ENCODE measurements at regions not wholly inside any gene's neighbourhood (a gene's known extent, or its start where the extent isn't known, plus 50 kb on each side); places are given as distances from the start of the nearest gene placed in this dataset.

GRCh38 chr20:6287471-6287870, 164.6 kb upstream of the FERMT1 start:
- no peaks in the 10 kb centered on the region for H3K4me1 ChIP-seq (ENCODE audit: control insufficient read depth in 4 of 4, insufficient read depth in 4 of 4, low read length in 3 of 4)
- peaks cover 0 to 10% (median 2%) of the 10 kb centered on the region in 4 donors for H3K9me3 ChIP-seq (ENCODE audit: control insufficient read depth in 4 of 4, low read length in 3 of 4)
- H3K36me3 ChIP-seq (ENCODE audit: control insufficient read depth in 4 of 4, insufficient read depth in 3 of 4, low read depth in 1 of 4, low read length in 3 of 4): no peaks in the 10 kb centered on the region
- no peak overlapping the region for H3K27ac ChIP-seq (ENCODE audit: low read depth in 1 of 2, low read length in 2 of 2)
- H3K9ac ChIP-seq (ENCODE audit: low read depth in 1 of 2, low read length in 2 of 2): no peak overlapping the region
- no peak overlapping the region for H3K4me3 ChIP-seq (ENCODE audit: low read depth in 1 of 3, low read length in 3 of 3)
- no peaks in the 10 kb centered on the region for H3K27me3 ChIP-seq (ENCODE audit: control insufficient read depth in 4 of 4, insufficient read depth in 4 of 4, low read length in 3 of 4)
- no peak for DNase-seq (ENCODE audit: low spot score)
- TF ChIP-seq TAF1 (conservative IDR thresholded peaks at IDR 0.05): no peak
- no peak for TF ChIP-seq MAX (IDR thresholded peaks at IDR 0.05)
- no peak for TF ChIP-seq REST (IDR thresholded peaks at IDR 0.05)
- TF ChIP-seq JUND (IDR thresholded peaks at IDR 0.05): no peak
- no peak for TF ChIP-seq YY1 (IDR thresholded peaks at IDR 0.05)
- TF ChIP-seq ZBTB33 (IDR thresholded peaks at IDR 0.05): no peak
- no peak for TF ChIP-seq FOXA1 (IDR thresholded peaks at IDR 0.05)
- no peak for TF ChIP-seq RXRA (IDR thresholded peaks at IDR 0.05)

- Histone ChIP-seq H3K27ac (ENCODE audit: low read depth in 1 of 2, low read length in 2 of 2) (no peak overlapping the region), H3K9me3 (ENCODE audit: control insufficient read depth in 4 of 4, low read length in 3 of 4) (peaks cover 0 to 5% (median 2%) of the 10 kb centered on the region in 4 donors), H3K36me3 (ENCODE audit: control insufficient read depth in 4 of 4, insufficient read depth in 3 of 4, low read depth in 1 of 4, low read length in 3 of 4) (no peaks in the 10 kb centered on the region), H3K4me3 (ENCODE audit: low read depth in 1 of 3, low read length in 3 of 3) (no peak overlapping the region), H3K27me3 (ENCODE audit: control insufficient read depth in 4 of 4, insufficient read depth in 4 of 4, low read length in 3 of 4) (no peaks in the 10 kb centered on the region), H3K4me1 (ENCODE audit: control insufficient read depth in 4 of 4, insufficient read depth in 4 of 4, low read length in 3 of 4) (no peaks in the 10 kb centered on the region), H3K9ac (ENCODE audit: low read depth in 1 of 2, low read length in 2 of 2) (no peak overlapping the region)
- WGBS: 86% methylated on average over 1 of the region's 1 CpG
- TF ChIP-seq ZBTB33 (IDR thresholded peaks at IDR 0.05) (no peak), MAX (IDR thresholded peaks at IDR 0.05) (no peak), RAD21 (IDR thresholded peaks at IDR 0.05) (no peak), HNF4G (IDR thresholded peaks at IDR 0.05) (no peak), REST (IDR thresholded peaks at IDR 0.05) (no peak), RXRA (IDR thresholded peaks at IDR 0.05) (no peak), JUND (IDR thresholded peaks at IDR 0.05) (no peak), SP1 (IDR thresholded peaks at IDR 0.05) (no peak), CTCF (IDR thresholded peaks at IDR 0.05; ENCODE audit: low read depth, low read length, missing input control) (no peak), HNF4A (conservative IDR thresholded peaks at IDR 0.05) (no peak), YY1 (IDR thresholded peaks at IDR 0.05) (no peak), FOXA2 (IDR thresholded peaks at IDR 0.05) (no peak), GABPA (IDR thresholded peaks at IDR 0.05 in 1 of 2, conservative IDR thresholded peaks at IDR 0.05 in 1 of 2) (no peak)
- DNase-seq (ENCODE audit: low spot score): no peak
Observed at GRCh38 chr20:6282642-6283041, 159.8 kb upstream of the FERMT1 start.
